Mesenchymal stem cell (in vitro differentiated cells and primary cell): ENCODE measurements at regions not wholly inside any gene's neighbourhood (a gene's known extent, or its start where the extent isn't known, plus 50 kb on each side); places are given as distances from the start of the nearest gene placed in this dataset.

Experiments
- DNase-seq: peaks from one replicate; pipeline ENCODE4 v3.0.0-alpha.2; 2013
- H2AFZ ChIP-seq: one replicate; pipeline ENCODE4 v1.6.1; 2013; ENCODE audit warnings: low read depth, mild to moderate bottlenecking, control low read depth, inconsistent platforms, low read length, moderate library complexity
- H2AK5ac ChIP-seq: 2 replicates; pipeline ENCODE4 v1.6.1; 2013; ENCODE audit warnings: low read length, moderate library complexity, mild to moderate bottlenecking, inconsistent platforms; ENCODE audit not compliant: severe bottlenecking
- H2BK120ac ChIP-seq: one replicate; pipeline ENCODE4 v1.6.1; 2013; ENCODE audit warnings: low read depth, mild to moderate bottlenecking, inconsistent platforms, low read length, moderate library complexity
- H2BK12ac ChIP-seq, 2 experiments: one replicate each; pipeline ENCODE4 v1.6.1; 2013; ENCODE audit warnings: inconsistent platforms in 2 of 2, low read length in 2 of 2, mild to moderate bottlenecking in 2 of 2, moderate library complexity in 2 of 2, control low read depth in 1 of 2
- H2BK15ac ChIP-seq: one replicate; pipeline ENCODE4 v1.6.1; 2013; ENCODE audit warnings: mild to moderate bottlenecking, low read depth, inconsistent platforms; ENCODE audit not compliant: poor library complexity, severe bottlenecking
- H2BK5ac ChIP-seq: 2 replicates; pipeline ENCODE4 v1.6.1; 2013; ENCODE audit warnings: low read depth, mild to moderate bottlenecking, low read length, control low read depth, inconsistent platforms; ENCODE audit not compliant: poor library complexity, severe bottlenecking
- H3K14ac ChIP-seq, 2 experiments: one replicate each; pipeline ENCODE4 v1.6.1; 2013; ENCODE audit warnings: inconsistent platforms in 2 of 2, low read length in 2 of 2, control low read depth in 1 of 2, mild to moderate bottlenecking in 1 of 2, moderate library complexity in 1 of 2
- H3K18ac ChIP-seq, 2 experiments: one replicate each; pipeline ENCODE4 v1.6.1; 2013; ENCODE audit warnings: inconsistent platforms in 2 of 2, low read length in 2 of 2, control low read depth in 1 of 2, low read depth in 1 of 2, mild to moderate bottlenecking in 1 of 2
- H3K23ac ChIP-seq, 2 experiments: one replicate each; pipeline ENCODE4 v1.6.1; 2013; ENCODE audit warnings: inconsistent platforms in 2 of 2, low read length in 2 of 2, mild to moderate bottlenecking in 2 of 2, moderate library complexity in 2 of 2, control low read depth in 1 of 2
- H3K27ac ChIP-seq: 2 replicates; pipeline ENCODE4 v1.5.1; 2013; ENCODE audit warnings: mild to moderate bottlenecking, moderate library complexity, low read length, control low read depth, inconsistent platforms; ENCODE audit not compliant: poor library complexity, severe bottlenecking
- H3K27me3 ChIP-seq, 2 experiments: 2 replicates each; pipeline versions ENCODE4 v1.6.1 to v1.7.0; 2013; ENCODE audit warnings: low read length in 2 of 2, mild to moderate bottlenecking in 2 of 2, moderate library complexity in 2 of 2, control low read depth in 1 of 2, inconsistent platforms in 1 of 2; ENCODE audit not compliant: control insufficient read depth in 1 of 2, insufficient read depth in 1 of 2
- H3K36me3 ChIP-seq, 2 experiments: 2 replicates each; pipeline versions ENCODE4 v1.6.1 to v1.7.0; 2013; ENCODE audit warnings: low read length in 2 of 2, control low read depth in 1 of 2, inconsistent platforms in 1 of 2, low read depth in 1 of 2, mild to moderate bottlenecking in 1 of 2; ENCODE audit not compliant: insufficient read depth in 2 of 2, control insufficient read depth in 1 of 2
- H3K4ac ChIP-seq, 2 experiments: one replicate each; pipeline ENCODE4 v1.6.1; 2013; ENCODE audit warnings: inconsistent platforms in 2 of 2, low read length in 2 of 2, mild to moderate bottlenecking in 2 of 2, moderate library complexity in 2 of 2, control low read depth in 1 of 2, low read depth in 1 of 2
- H3K4me1 ChIP-seq: 2 replicates; pipeline ENCODE4 v1.6.1; 2013; ENCODE audit warnings: low read depth, low read length, control low read depth; ENCODE audit not compliant: control insufficient read depth, insufficient read depth
- H3K4me2 ChIP-seq: 2 replicates; pipeline ENCODE4 v1.6.1; 2013; ENCODE audit warnings: low read length, mild to moderate bottlenecking, inconsistent platforms; ENCODE audit not compliant: poor library complexity, severe bottlenecking
- H3K4me3 ChIP-seq, 2 experiments: 2 replicates each; pipeline versions ENCODE4 v1.5.1 to v1.7.0; 2013; ENCODE audit warnings: low read length in 2 of 2, mild to moderate bottlenecking in 2 of 2, control low read depth in 1 of 2, low read depth in 1 of 2; ENCODE audit not compliant: insufficient read depth in 1 of 2
- H3K79me1 ChIP-seq: replicated peaks from 2 replicates; pipeline ENCODE4 v1.6.1; 2013; ENCODE audit warnings: mild to moderate bottlenecking, control low read depth, low read length, inconsistent platforms; ENCODE audit not compliant: poor library complexity, severe bottlenecking
- H3K9ac ChIP-seq: 2 replicates; pipeline ENCODE4 v1.7.0; 2013; ENCODE audit warnings: mild to moderate bottlenecking, low read length, moderate library complexity
- H3K9me3 ChIP-seq: 2 replicates; pipeline ENCODE4 v1.7.0; 2013; ENCODE audit warnings: mild to moderate bottlenecking, low read length; ENCODE audit not compliant: control insufficient read depth
- H4K8ac ChIP-seq: one replicate; pipeline ENCODE4 v1.6.1; 2013; ENCODE audit warnings: inconsistent platforms, mild to moderate bottlenecking, low read length, moderate library complexity
- H4K91ac ChIP-seq: one replicate; pipeline ENCODE4 v1.6.1; 2013; ENCODE audit warnings: mild to moderate bottlenecking, low read length, inconsistent platforms
- WGBS: methylation state at CpG from one replicate; pipeline ENCODE4 v1.1.7; 2013; ENCODE audit warnings: mixed read lengths; 5-methylcytosine and 5-hydroxymethylcytosine counted together

DNA sequence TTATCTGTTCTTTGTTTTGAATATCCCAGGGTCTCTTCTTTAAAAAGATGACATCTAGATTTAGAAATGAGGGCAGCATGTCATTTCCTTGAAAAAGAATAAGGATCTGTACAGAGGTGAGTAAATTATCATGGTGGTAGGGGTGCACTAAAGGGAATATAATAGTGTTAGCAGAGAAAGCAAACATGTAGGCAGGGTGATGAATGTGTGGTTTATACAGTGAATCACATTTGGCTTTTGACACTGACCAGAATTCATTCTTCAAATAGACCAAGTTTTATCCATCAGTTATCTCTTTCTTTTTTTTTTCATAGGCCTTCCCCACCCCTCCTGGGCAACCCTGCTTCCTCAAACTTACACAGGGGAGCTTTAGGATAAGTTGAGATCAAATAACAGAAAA lies 184.5 kb upstream of the LRP1B start:
- H2BK15ac ChIP-seq = no peak overlapping the region
- H3K23ac ChIP-seq = no peak overlapping the region
- H2BK120ac ChIP-seq = no peak overlapping the region
- H2BK5ac ChIP-seq = no peak overlapping the region
- H2AFZ ChIP-seq = no peak overlapping the region
- H3K4me1 ChIP-seq = peaks cover 2% of the 10 kb centered on the region
- H3K36me3 ChIP-seq = no peaks in the 10 kb centered on the region
- no peak overlapping the region for H4K8ac ChIP-seq
- H2BK12ac ChIP-seq = no peak overlapping the region
- H2AK5ac ChIP-seq = no peak overlapping the region
- no peak overlapping the region for H3K4me3 ChIP-seq
- no peak overlapping the region for H3K14ac ChIP-seq
- H3K27ac ChIP-seq = peak overlapping the region; percentile 65
- no peak overlapping the region for H3K4me2 ChIP-seq
- no peaks in the 10 kb centered on the region for H3K27me3 ChIP-seq
- H3K18ac ChIP-seq = no peak overlapping the region
- no peaks in the 10 kb centered on the region for H3K79me1 ChIP-seq
- H3K4ac ChIP-seq = no peak overlapping the region
- DNase-seq = peak; percentile 21
- no peak overlapping the region for H4K91ac ChIP-seq
- no peak overlapping the region for H3K9ac ChIP-seq
- peaks cover 17% of the 10 kb centered on the region for H3K9me3 ChIP-seq

- H3K9ac ChIP-seq = no peak overlapping the region
- H2BK12ac ChIP-seq = no peak overlapping the region
- no peak overlapping the region for H3K4ac ChIP-seq
- peaks cover 23% of the 10 kb centered on the region for H3K9me3 ChIP-seq
- no peak overlapping the region for H2BK120ac ChIP-seq
- H2BK15ac ChIP-seq = no peak overlapping the region
- peaks cover 2% of the 10 kb centered on the region for H3K4me1 ChIP-seq
- no peaks in the 10 kb centered on the region for H3K36me3 ChIP-seq
- no peak overlapping the region for H2AK5ac ChIP-seq
- no peaks in the 10 kb centered on the region for H3K79me1 ChIP-seq
- no peak overlapping the region for H3K4me3 ChIP-seq
- no peak overlapping the region for H4K91ac ChIP-seq
- WGBS = 40% methylated on average over 1 of the region's 2 CpGs
- no peak overlapping the region for H2AFZ ChIP-seq
- no peak overlapping the region for H3K4me2 ChIP-seq
- no peak overlapping the region for H3K14ac ChIP-seq
- H4K8ac ChIP-seq = no peak overlapping the region
- no peak for DNase-seq
- H3K27me3 ChIP-seq = no peaks in the 10 kb centered on the region
- H3K18ac ChIP-seq = no peak overlapping the region
- no peak overlapping the region for H2BK5ac ChIP-seq
- H3K23ac ChIP-seq = no peak overlapping the region
- no peak overlapping the region for H3K27ac ChIP-seq
Observed at GRCh38 chr2:142314164-142314563, 183.3 kb upstream of the LRP1B start.

DNA sequence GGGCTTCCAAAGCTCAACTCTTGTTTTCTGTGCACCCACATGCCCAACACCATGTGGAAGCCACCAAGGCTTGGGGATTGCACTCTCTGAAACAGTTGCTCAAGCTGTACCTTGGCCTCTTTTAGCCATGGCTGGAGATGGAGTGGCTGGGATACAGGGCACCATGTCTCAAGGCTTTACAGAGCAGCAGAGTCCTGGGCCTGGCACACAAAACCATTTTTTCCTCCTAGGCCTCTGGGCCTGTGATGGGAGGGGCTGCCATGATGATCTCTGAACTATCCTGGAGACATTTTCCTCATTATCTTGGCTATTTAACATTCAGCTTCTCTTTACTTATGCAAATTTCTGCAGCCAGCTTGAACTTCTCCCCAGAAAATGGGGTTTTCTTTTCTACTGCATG lies 179.7 kb upstream of the LRP1B start:
- H2BK15ac ChIP-seq = no peak overlapping the region
- no peak overlapping the region for H2BK120ac ChIP-seq
- H2AFZ ChIP-seq = no peak overlapping the region
- no peaks in the 10 kb centered on the region for H3K79me1 ChIP-seq
- DNase-seq = no peak
- peak overlapping the region; percentile 97 for H2AK5ac ChIP-seq
- no peak overlapping the region for H3K27ac ChIP-seq
- no peak overlapping the region for H3K4ac ChIP-seq
- H3K9ac ChIP-seq = no peak overlapping the region
- no peak overlapping the region for H3K4me2 ChIP-seq
- no peak overlapping the region for H2BK5ac ChIP-seq
- peaks cover 2% of the 10 kb centered on the region for H3K4me1 ChIP-seq
- H3K14ac ChIP-seq = no peak overlapping the region
- no peak overlapping the region for H3K18ac ChIP-seq
- no peak overlapping the region for H4K91ac ChIP-seq
- H3K4me3 ChIP-seq = no peak overlapping the region
- no peak overlapping the region for H4K8ac ChIP-seq
- H3K23ac ChIP-seq = no peak overlapping the region
- H3K27me3 ChIP-seq = no peaks in the 10 kb centered on the region
- H3K36me3 ChIP-seq = no peaks in the 10 kb centered on the region
- no peak overlapping the region for H2BK12ac ChIP-seq
- peaks cover 23% of the 10 kb centered on the region for H3K9me3 ChIP-seq

DNA sequence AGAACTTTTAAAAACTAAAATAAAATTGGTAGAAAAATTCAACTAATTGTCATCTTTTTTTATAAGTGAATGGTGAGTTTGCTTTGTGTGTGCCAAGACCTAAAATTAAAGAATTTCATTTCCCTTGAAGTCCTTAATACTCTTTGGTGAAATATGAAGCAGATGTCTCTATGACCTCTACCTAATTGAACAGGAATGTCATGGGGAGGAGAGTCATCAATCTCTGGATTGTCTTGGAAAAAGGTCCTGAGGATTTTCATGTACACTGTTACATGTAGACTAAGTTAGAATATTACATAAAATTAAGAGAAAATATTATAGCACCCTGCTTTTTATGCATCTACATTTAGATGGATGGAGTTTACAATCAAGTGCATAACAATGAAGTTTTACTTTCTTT lies 177.9 kb upstream of the LRP1B start:
- Histone ChIP-seq H3K4me2 (no peak overlapping the region), H3K4me3 (no peak overlapping the region), H3K27ac (peak overlapping the region; percentile 94), H3K27me3 (no peaks in the 10 kb centered on the region), H3K23ac (no peak overlapping the region), H4K91ac (no peak overlapping the region), H3K18ac (no peak overlapping the region), H3K9me3 (peaks cover 23% of the 10 kb centered on the region), H3K14ac (no peak overlapping the region), H3K4ac (no peak overlapping the region), H2BK5ac (no peak overlapping the region), H3K4me1 (no peaks in the 10 kb centered on the region), H3K79me1 (no peaks in the 10 kb centered on the region), H2BK12ac (no peak overlapping the region), H2BK120ac (no peak overlapping the region), H4K8ac (no peak overlapping the region), H3K9ac (no peak overlapping the region), H2AFZ (no peak overlapping the region), H2BK15ac (no peak overlapping the region), H3K36me3 (no peaks in the 10 kb centered on the region), H2AK5ac (no peak overlapping the region)
- DNase-seq = no peak
